CD4-positive, alpha-beta memory T cell (primary cell): ENCODE measurements at regions not wholly inside any gene's neighbourhood (a gene's known extent, or its start where the extent isn't known, plus 50 kb on each side); places are given as distances from the start of the nearest gene placed in this dataset.

Source experiments
- CTCF ChIA-PET: fragments of 350-600 bp; sonication (Branson Sonifier 250); formaldehyde crosslinking; loops from one replicate; lab custom pipeline; 2021; ENCODE audit warnings: inconsistent platforms; ENCODE audit not compliant: partially characterized antibody; lab: Charles Lee
- POLR2A ChIA-PET: fragments of 350-600 bp; sonication (Branson Sonifier 250); formaldehyde crosslinking; loops from one replicate; lab custom pipeline; 2021; ENCODE audit not compliant: partially characterized antibody; lab: Charles Lee
- DNase-seq, 5 donors: peaks; one replicate each; pipeline versions ENCODE4 v3.0.0 to v3.0.0-alpha.2; 2020 to 2022; ENCODE audit warnings: mixed read lengths in 1 of 5
- H3K27ac ChIP-seq: one replicate; pipeline ENCODE4 v1.7.0; 2013; ENCODE audit warnings: low read depth, low read length
- H3K27me3 ChIP-seq: 2 replicates; pipeline ENCODE4 v1.7.0; 2013; ENCODE audit warnings: mild to moderate bottlenecking, low read length, moderate library complexity; ENCODE audit not compliant: insufficient read depth
- H3K36me3 ChIP-seq: 2 replicates; pipeline ENCODE4 v1.7.0; 2013; ENCODE audit warnings: mild to moderate bottlenecking, low read length, moderate library complexity; ENCODE audit not compliant: insufficient read depth
- H3K4me1 ChIP-seq: 2 replicates; pipeline ENCODE4 v1.7.0; 2013; ENCODE audit warnings: mild to moderate bottlenecking, low read length, moderate library complexity; ENCODE audit not compliant: insufficient read depth
- H3K4me3 ChIP-seq, 2 donors: one replicate each; pipeline ENCODE4 v1.7.0; 2013; ENCODE audit warnings: low read length in 2 of 2, mild to moderate bottlenecking in 1 of 2
- H3K9me3 ChIP-seq, 2 donors: one replicate each; pipeline ENCODE4 v1.7.0; 2013; ENCODE audit warnings: low read length in 2 of 2, control low read depth in 1 of 2; ENCODE audit not compliant: control insufficient read depth in 1 of 2
- H3K27ac Mint-ChIP-seq, 7 donors: one replicate each; pipeline ENCODE4 v1.8.0; 2020 to 2021; ENCODE audit warnings: mixed read lengths in 7 of 7, mild to moderate bottlenecking in 6 of 7, inconsistent platforms in 3 of 7, moderate library complexity in 3 of 7
- H3K27me3 Mint-ChIP-seq, 2 donors: one replicate each; pipeline ENCODE4 v1.8.0; 2020 to 2021; ENCODE audit warnings: mixed read lengths in 2 of 2
- H3K36me3 Mint-ChIP-seq, 2 donors: one replicate each; pipeline ENCODE4 v1.8.0; 2020 to 2021; ENCODE audit warnings: mixed read lengths in 2 of 2, inconsistent platforms in 1 of 2, mild to moderate bottlenecking in 1 of 2
- H3K4me1 Mint-ChIP-seq, 4 donors: one replicate each; pipeline ENCODE4 v1.8.0; 2020 to 2021; ENCODE audit warnings: mixed read lengths in 4 of 4, mild to moderate bottlenecking in 1 of 4
- H3K4me3 Mint-ChIP-seq, 8 donors: one replicate each; pipeline ENCODE4 v1.8.0; 2020 to 2021; ENCODE audit warnings: mixed read lengths in 8 of 8, mild to moderate bottlenecking in 7 of 8, moderate library complexity in 6 of 8, inconsistent platforms in 3 of 8
- H3K9me3 Mint-ChIP-seq, 8 donors: one replicate each; pipeline ENCODE4 v1.8.0; 2020 to 2021; ENCODE audit warnings: mixed read lengths in 8 of 8, mild to moderate bottlenecking in 5 of 8, inconsistent platforms in 3 of 8, moderate library complexity in 1 of 8
- intact Hi-C: fragments of 100-400 bp; cut with micrococcal nuclease; formaldehyde crosslinking; loops from one replicate; pipeline ENCODE4 v1.15.1; 2023

- Mint-ChIP-seq H3K4me3 (no peak overlapping the region), H3K4me1 (no peaks in the 10 kb centered on the region), H3K27me3 (no peaks in the 10 kb centered on the region), H3K9me3 (peaks cover 0 to 3% (median 0%) of the 10 kb centered on the region in 8 donors), H3K27ac (no peak overlapping the region), H3K36me3 (no peaks in the 10 kb centered on the region)
- Histone ChIP-seq H3K27ac (no peak overlapping the region), H3K9me3 (no peaks in the 10 kb centered on the region), H3K4me1 (no peaks in the 10 kb centered on the region), H3K4me3 (no peak overlapping the region), H3K27me3 (no peaks in the 10 kb centered on the region), H3K36me3 (no peaks in the 10 kb centered on the region)
- DNase-seq = no peak
- ChIA-PET CTCF (no interaction called here), POLR2A (no interaction called here)
- intact Hi-C loops = no loop called here
These were observed 353.1 kb upstream of the NR3C2 start for GRCh38 chr4:148795156-148795864.

- Mint-ChIP-seq H3K27me3 (no peaks in the 10 kb centered on the region), H3K36me3 (no peaks in the 10 kb centered on the region), H3K27ac (no peak overlapping the region), H3K4me3 (no peak overlapping the region), H3K9me3 (peaks cover 0 to 3% (median 0%) of the 10 kb centered on the region in 8 donors), H3K4me1 (no peaks in the 10 kb centered on the region)
- intact Hi-C loops = no loop called here
- no peaks in the 10 kb centered on the region for H3K36me3 ChIP-seq
- H3K27ac ChIP-seq = no peak overlapping the region
- no peak overlapping the region for H3K4me3 ChIP-seq
- no peaks in the 10 kb centered on the region for H3K4me1 ChIP-seq
- no peaks in the 10 kb centered on the region for H3K9me3 ChIP-seq
- no peak for DNase-seq
- no peaks in the 10 kb centered on the region for H3K27me3 ChIP-seq
- ChIA-PET CTCF (no interaction called here), POLR2A (no interaction called here)
These were observed 351.0 kb upstream of the NR3C2 start for GRCh38 chr4:148793221-148793620.

- POLR2A ChIA-PET = no interaction called here
- intact Hi-C loops = no loop called here
- H3K27ac ChIP-seq = no peak overlapping the region
These were observed 348.5 kb upstream of the NR3C2 start for GRCh38 chr4:148790691-148791090.

GRCh38 chr4:148790246-148790645 is 348.0 kb upstream of the NR3C2 start:
- H3K4me1 Mint-ChIP-seq = no peaks in the 10 kb centered on the region
- H3K36me3 Mint-ChIP-seq = no peaks in the 10 kb centered on the region
- no peaks in the 10 kb centered on the region for H3K9me3 ChIP-seq
- POLR2A ChIA-PET = no interaction called here
- no peak overlapping the region for H3K27ac ChIP-seq
- DNase-seq = no peak
- no peak overlapping the region for H3K27ac Mint-ChIP-seq
- intact Hi-C loops = no loop called here
- H3K4me1 ChIP-seq = no peaks in the 10 kb centered on the region
- CTCF ChIA-PET = no interaction called here
- H3K27me3 Mint-ChIP-seq = no peaks in the 10 kb centered on the region
- H3K4me3 Mint-ChIP-seq = no peak overlapping the region
- no peaks in the 10 kb centered on the region for H3K36me3 ChIP-seq
- H3K4me3 ChIP-seq = no peak overlapping the region
- peaks cover 0 to 3% (median 0%) of the 10 kb centered on the region in 8 donors for H3K9me3 Mint-ChIP-seq
- no peaks in the 10 kb centered on the region for H3K27me3 ChIP-seq

More at GRCh38 chr4:148790691-148791090, 348.5 kb upstream of the NR3C2 start:
- H3K27me3 ChIP-seq = no peaks in the 10 kb centered on the region
- Mint-ChIP-seq H3K4me1 (no peaks in the 10 kb centered on the region), H3K4me3 (no peak overlapping the region), H3K36me3 (no peaks in the 10 kb centered on the region), H3K9me3 (peaks cover 0 to 3% (median 0%) of the 10 kb centered on the region in 8 donors), H3K27me3 (no peaks in the 10 kb centered on the region), H3K27ac (no peak overlapping the region)
- no peak for DNase-seq
- no peaks in the 10 kb centered on the region for H3K36me3 ChIP-seq
- no peak overlapping the region for H3K4me3 ChIP-seq
- no peaks in the 10 kb centered on the region for H3K9me3 ChIP-seq
- H3K4me1 ChIP-seq = no peaks in the 10 kb centered on the region
- CTCF ChIA-PET = no interaction called here

GRCh38 chr4:148787831-148788477 is 345.7 kb upstream of the NR3C2 start:
- no peak overlapping the region for H3K27ac ChIP-seq
- no peak overlapping the region for H3K27ac Mint-ChIP-seq
- H3K27me3 Mint-ChIP-seq = no peaks in the 10 kb centered on the region
- ChIA-PET CTCF (no interaction called here), POLR2A (no interaction called here)
- H3K9me3 ChIP-seq = no peaks in the 10 kb centered on the region
- no peak overlapping the region for H3K4me3 Mint-ChIP-seq
- H3K27me3 ChIP-seq = no peaks in the 10 kb centered on the region
- no peak overlapping the region for H3K4me3 ChIP-seq
- no peaks in the 10 kb centered on the region for H3K4me1 ChIP-seq
- DNase-seq = no peak
- H3K9me3 Mint-ChIP-seq = no peaks in the 10 kb centered on the region
- no peaks in the 10 kb centered on the region for H3K4me1 Mint-ChIP-seq
- no peaks in the 10 kb centered on the region for H3K36me3 ChIP-seq
- H3K36me3 Mint-ChIP-seq = no peaks in the 10 kb centered on the region
- intact Hi-C loops = no loop called here

GRCh38 chr4:148787285-148787684 is 345.1 kb upstream of the NR3C2 start:
- CTCF ChIA-PET = no interaction called here
- H3K4me1 Mint-ChIP-seq = no peaks in the 10 kb centered on the region
- H3K4me3 Mint-ChIP-seq = no peak overlapping the region
- no peaks in the 10 kb centered on the region for H3K36me3 Mint-ChIP-seq
- no peaks in the 10 kb centered on the region for H3K4me1 ChIP-seq
- H3K27me3 Mint-ChIP-seq = no peaks in the 10 kb centered on the region
- H3K9me3 Mint-ChIP-seq = peaks cover 0 to 3% (median 0%) of the 10 kb centered on the region in 8 donors
- intact Hi-C loops = no loop called here
- no peak overlapping the region for H3K27ac Mint-ChIP-seq
- H3K27ac ChIP-seq = no peak overlapping the region
- H3K9me3 ChIP-seq = no peaks in the 10 kb centered on the region
- H3K36me3 ChIP-seq = no peaks in the 10 kb centered on the region
- POLR2A ChIA-PET = no interaction called here
- H3K27me3 ChIP-seq = no peaks in the 10 kb centered on the region
- DNase-seq = no peak
- no peak overlapping the region for H3K4me3 ChIP-seq

GRCh38 chr4:148786699-148787098 is 344.5 kb upstream of the NR3C2 start:
- no peaks in the 10 kb centered on the region for H3K36me3 Mint-ChIP-seq
- ChIA-PET POLR2A (no interaction called here), CTCF (no interaction called here)
- no peak overlapping the region for H3K27ac ChIP-seq
- no peak overlapping the region for H3K4me3 ChIP-seq
- H3K27me3 ChIP-seq = no peaks in the 10 kb centered on the region
- no peaks in the 10 kb centered on the region for H3K4me1 Mint-ChIP-seq
- peaks cover 0 to 3% (median 0%) of the 10 kb centered on the region in 8 donors for H3K9me3 Mint-ChIP-seq
- no peaks in the 10 kb centered on the region for H3K36me3 ChIP-seq
- H3K9me3 ChIP-seq = no peaks in the 10 kb centered on the region
- no peaks in the 10 kb centered on the region for H3K27me3 Mint-ChIP-seq
- intact Hi-C loops = no loop called here
- no peak overlapping the region for H3K4me3 Mint-ChIP-seq
- DNase-seq = no peak
- no peaks in the 10 kb centered on the region for H3K4me1 ChIP-seq
- no peak overlapping the region for H3K27ac Mint-ChIP-seq
